GM18867 (cell line): ENCODE measurements at regions not wholly inside any gene's neighbourhood (a gene's known extent, or its start where the extent isn't known, plus 50 kb on each side); places are given as distances from the start of the nearest gene placed in this dataset.
"Not testable (repeated sequence)": the region's sequence is repeated elsewhere in the genome, so short reads cannot be mapped to it uniquely, and the experiment has no call there.

Source experiments
- ATAC-seq: cut with Tn5 transposase; IDR thresholded peaks from one replicate; pipeline ENCODE4 v1.9.1; 2021; ENCODE audit warnings: mild to moderate bottlenecking, moderate library complexity; ENCODE audit not compliant: unreplicated experiment

DNA sequence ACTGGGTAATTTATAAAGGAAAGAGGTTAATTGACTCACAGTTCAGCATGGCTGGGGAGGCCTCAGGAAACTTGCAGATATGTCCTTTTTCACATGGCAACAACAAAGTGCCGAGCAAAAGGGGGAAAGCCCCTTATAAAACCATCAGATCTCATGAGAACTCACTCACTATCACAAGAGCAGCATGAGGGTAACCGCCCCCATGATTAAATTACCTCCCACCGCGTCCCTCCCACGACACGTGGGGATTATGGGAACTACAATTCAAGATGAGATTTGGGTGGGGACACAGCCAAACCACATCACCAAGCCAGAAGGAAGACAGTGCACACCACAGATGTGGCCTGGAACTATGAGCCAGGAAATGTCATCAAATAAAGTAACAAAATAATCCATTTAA, 292.8 kb downstream of the FOXO1 start:
- not testable (repeated sequence) for ATAC-seq

DNA sequence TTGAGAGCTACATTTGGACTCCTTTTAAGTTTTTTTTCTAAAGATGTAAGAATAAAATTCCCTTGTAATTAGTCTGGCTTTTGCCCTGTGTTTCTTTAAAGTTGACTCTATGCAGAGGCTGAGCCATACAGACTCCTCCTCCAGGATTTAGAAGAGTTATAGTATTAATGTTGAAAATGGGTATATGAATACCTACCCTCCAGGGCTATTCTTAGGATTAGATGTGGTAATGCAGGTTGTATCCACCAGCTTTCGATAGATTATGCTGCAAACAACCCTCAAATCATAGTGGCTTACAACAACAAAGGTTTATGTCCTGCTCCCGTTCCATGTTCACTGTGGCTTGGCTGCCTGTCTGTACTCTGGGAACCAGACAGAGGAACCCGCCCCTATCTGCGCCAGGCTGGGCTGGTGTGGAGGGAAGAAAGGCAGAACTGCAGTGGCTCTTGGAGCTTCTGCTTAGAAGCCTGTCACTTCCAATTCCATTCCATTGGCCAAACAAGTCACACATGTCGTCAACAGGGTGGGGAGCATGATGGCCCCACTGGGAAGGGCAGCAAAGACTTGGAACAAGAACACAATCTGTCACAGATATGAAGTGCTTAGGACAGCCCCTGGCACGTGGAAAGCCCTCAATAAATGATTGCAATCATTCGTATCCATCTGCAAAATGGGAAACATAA, 290.8 kb downstream of the FOXO1 start:
- no peak for ATAC-seq

DNA sequence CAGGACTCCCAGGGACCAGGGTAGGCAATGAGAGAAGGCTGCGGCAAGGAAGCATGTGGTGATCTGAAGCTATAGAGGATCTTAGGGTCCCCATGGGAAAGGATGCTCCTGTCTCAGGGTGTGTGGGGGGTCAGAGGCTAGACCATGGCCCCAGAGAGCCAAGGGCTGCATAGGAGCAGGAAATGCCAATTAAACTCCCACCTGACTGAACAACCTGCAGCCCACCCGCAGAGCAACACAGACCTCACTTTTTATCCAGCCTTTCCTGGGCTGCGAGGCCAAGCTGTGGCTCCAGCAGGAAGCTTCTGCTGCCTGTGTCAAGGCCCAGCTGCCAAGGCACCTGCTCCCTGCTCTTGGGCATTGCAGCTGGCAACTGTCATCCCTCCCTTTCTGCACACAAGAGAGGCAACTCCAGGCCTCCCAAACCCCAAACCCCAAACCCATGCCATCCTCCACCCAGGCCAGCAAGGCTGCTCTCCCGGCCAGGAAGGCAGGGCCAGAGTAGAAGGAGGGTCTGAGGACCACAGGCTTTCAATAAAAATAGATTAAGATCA, 290.1 kb downstream of the FOXO1 start:
- no peak for ATAC-seq

DNA sequence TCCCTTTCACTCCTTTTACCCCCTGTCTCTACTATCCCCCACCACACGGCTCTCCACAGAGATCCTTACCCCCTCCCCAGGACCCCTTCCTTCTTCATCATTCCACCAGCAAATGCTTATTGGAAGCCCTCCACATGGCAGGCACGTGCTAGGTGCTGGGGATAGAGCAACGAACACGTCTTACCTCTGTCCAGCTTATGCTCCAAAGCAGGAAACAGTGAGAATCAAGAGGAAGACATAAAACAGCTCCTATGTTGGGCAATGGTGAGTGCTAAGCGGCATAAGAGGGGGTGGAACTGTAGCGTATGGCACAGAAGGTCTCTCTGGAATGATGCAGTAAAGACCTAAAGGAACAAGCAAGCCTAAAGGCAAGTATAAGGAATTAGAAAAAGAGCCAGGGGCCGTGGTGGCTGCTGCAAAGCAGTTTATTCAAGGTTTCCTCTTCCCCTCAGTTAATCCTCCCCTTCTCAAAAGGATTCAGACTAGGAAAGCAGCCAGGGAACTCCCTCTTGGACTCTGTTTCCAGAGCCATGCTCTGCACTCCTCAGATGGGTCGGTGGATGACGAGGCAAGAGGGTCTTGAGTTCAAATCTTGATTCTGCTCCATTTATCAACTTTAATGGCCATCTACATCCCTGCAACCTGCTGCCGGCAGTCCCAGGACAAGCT, 289.4 kb downstream of the FOXO1 start:
- ATAC-seq = no peak

DNA sequence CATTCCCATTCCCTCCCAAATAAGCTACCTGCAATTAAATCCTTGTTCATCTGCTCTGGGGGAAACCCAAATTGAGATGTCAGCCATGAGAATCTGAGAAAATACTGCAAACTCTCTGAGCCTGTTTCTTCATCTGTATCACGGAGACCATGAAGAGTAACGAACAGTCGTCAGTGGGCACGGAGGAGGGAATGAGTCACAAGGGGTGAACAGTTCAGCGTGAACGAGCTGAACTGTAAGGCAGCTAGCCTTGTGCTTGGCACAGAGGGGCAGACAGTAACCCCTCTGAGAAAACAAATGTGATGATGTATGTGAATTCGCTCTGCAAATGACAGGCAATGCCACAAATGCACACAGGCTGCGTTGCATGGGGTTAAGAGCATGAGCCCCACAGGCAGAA, 288.7 kb downstream of the FOXO1 start:
- peak; percentile 44 for ATAC-seq

DNA sequence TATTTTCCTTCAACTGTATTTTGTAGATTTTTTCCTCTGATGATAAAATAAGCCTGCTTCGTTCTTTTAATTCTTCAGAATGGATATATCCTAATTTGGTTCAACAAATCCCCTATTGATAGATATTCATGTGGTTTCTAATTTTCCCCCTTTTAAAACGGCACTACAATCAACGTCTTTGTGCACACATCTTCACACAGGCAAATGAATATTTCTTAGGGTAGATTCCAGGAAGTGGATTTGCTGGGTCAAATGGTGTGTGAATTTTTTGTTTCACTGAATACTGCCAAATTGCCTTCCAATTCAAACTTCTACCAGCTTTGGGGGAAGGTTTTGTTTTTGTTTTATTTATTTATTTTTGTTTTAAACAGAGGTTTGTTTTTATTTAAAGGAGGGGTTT, 287.2 kb downstream of the FOXO1 start:
- no peak for ATAC-seq

DNA sequence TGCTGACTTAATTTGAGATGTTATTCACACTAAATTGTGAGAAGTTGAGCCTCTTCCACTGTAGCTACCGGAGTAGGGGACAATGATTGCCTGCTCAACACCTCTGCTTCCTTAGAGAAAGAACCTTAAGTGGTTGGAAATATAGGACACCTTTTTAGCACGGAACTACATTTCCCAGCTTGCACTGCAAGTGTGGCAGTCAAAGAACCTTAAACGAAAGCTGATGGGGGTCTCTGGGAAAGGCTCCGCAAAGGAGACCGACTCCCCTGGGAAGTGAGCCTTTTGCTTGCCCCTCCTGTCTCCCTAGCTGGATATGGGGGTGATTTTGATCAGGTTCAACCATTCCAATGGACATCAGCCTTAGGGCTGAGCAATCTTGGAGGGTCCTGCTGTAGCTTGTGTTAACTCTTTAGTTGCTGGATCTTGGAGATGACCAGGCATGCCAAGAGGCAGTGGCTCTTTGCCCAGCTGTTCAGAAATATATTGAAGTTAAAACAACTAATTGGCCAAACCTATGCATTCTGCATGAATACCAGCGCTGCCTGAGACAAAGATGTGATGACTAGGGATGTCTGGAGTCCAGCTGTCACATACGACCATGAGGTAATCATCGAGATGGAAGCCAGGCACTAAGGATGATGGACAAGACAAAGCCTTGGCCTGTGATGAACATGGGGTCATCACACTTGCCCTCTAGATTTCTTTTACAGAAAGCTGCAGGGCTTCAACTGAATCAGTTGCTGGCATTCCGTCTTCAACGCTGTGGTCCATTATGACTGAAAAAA, 286.5 kb downstream of the FOXO1 start:
- ATAC-seq = no peak

DNA sequence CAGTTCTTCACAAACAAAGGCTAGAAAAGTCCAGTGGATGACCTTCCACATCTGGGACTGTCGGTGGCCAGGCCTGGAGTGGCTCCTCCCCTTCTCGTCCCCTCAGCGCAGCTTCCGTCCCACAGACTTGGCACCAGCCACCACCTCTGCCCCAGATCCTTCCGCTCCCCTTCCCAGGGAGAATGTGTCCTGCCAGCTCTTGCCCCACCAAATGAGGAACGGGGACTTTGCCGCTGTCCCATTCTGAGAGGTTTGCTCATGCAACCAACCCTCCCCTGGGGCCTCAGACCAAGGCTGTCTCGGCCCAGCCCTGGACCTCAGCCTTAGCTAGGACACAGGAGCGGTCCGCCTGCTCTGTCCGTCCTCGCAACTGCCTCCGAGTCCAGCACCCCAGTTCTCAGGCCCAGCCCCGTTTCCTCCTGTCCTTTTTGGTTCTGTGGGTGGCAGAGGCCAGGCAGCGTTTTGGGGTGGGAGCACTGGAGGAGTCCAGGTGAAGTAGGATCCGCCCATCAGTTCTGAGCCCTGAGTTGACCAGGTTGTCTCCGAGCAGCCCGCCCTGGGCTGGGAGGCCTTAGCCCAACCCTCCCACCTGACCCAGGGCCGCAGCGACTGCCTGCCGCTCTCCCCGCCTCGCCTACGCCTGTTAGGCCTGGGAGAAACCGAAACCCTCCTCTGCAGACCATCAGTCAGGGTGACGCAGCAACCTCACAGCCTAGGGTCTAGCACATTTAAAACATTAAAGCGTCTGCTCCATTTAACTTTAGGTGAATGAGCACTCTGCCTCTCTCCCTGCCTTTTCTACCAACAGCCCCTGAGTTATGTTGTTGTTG, 284.3 kb downstream of the FOXO1 start:
- no peak for ATAC-seq

DNA sequence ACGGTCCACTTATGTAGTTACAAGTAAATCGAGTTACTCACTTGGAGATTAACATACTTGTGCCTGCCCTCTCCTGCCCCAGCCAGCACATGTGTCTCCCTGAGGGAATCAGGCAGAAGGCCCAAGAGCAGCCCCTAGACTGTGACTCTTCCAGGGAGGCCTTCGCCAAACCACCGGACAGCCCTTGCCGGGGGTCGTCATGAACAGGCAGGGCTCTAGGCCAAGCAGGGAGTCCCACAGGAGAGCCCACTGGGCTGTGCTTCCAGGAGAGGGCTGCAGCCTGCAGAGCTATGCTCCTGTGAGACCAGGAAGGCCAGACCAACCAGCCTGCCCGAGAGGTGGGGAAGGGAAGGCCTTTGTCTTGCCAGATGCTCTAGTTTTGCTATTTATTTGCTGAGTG, 283.3 kb downstream of the FOXO1 start:
- no peak for ATAC-seq

DNA sequence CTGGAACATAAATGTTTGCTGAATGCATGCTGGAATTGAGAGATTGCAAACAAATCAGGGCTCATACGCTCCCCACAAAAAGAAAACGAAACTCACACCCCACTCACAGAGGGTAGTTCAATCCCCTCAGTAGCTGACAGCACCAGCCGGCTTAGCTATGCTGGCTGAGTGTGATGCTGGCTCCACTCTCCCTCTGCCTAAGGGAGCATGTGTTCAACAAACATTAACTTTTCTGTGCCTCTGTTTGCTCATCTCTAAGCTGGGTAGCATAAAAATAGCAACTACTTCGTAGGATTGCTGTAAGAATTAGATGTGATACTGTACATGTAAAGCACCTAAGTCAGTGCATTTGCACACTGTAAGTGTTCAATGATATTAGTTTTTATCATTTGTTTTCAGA, 282.6 kb downstream of the FOXO1 start:
- no peak for ATAC-seq

DNA sequence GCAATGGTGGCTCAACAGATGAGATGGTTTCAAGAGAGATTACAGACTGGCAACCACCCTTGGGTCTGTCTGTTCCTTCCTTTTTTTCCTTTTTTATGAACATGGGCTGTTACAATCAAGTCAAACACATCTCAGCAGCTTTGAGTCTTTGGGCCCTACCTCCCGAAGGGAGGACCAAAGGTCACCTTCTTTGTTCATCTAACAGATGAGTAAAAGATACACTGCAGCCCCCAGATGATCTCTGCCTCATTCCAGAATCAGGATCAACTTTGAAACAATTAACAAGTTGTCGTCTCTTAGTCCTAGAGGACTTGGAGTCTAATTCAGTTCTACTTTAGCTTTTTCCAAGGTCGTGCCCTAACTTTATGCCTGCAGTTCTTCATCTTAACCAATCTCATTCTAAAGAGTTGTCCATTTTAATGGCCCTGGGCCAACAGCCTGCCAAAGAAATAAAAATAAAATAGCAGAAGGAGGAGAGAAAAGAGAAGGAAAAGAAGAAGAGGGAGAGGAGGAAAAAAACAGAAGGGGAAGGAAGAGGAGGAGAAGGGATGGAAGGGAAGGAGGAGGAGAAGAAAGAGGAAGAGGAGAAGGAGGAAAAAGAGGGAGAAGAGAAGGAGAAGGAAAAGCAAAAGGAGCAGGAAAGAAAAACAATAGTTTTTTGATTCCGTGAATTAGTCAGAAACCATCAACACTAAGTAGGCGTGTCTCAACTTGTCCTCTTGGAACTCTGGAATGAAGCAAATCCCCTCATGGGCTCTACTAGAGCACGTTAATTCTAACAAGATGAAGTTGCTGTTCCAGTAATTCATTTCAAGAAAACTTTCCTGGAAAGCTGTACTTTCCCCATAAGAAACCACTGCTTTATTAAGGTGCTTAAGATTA, 281.2 kb downstream of the FOXO1 start:
- ATAC-seq = no peak

DNA sequence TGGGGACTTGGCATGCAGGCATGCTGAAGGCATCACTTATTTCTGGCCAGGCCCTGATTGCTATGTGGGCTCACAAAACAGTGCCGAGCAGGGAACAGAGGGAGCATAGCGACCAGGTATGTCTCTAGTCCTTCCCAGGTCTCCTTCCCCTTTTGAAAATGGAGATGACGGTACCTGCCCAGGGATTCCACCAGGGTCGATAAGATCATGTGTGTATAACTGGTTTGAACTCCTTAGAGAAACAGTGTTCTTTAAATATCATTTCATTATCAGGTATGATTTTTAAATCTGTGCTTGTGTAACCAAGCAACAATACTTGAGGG, 280.6 kb downstream of the FOXO1 start:
- ATAC-seq = no peak

DNA sequence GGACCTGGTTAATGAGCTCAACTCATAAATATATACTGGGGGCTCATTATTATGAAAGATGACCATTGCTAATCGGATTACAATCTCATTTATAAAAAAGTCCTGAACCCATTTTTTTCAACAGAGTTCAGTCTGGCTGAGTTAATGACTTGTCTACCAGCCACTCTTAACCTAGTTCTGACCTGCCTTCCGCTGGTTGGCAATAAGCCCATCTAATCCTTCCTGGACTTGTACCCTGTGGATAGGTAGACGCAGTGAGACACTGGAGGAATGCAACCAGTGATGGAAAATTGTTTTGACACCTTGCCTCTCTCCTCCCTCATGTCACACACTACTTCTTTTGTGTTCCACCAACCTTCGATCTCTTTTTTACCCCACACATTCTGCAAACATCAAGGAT, 279.9 kb downstream of the FOXO1 start:
- ATAC-seq = no peak

DNA sequence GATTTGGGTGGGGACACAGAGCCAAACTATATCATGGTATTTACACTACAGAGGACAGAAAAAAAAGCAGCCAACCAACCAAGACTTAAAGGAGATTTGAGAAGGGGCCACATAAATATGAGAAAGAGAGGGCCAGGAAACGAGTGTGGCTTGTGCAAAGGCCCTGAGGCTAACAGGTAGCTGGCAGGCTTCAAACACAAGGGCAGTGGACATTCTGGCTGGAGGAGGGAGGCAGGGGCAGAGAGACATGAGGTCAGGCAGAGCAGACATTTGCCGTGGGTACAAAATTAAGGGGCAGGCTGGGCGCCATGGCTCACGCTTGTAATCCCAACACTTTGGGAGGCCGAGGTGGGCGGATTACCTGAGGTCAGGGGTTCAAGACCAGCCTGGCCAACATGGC, 278.7 kb downstream of the FOXO1 start:
- ATAC-seq = no peak

DNA sequence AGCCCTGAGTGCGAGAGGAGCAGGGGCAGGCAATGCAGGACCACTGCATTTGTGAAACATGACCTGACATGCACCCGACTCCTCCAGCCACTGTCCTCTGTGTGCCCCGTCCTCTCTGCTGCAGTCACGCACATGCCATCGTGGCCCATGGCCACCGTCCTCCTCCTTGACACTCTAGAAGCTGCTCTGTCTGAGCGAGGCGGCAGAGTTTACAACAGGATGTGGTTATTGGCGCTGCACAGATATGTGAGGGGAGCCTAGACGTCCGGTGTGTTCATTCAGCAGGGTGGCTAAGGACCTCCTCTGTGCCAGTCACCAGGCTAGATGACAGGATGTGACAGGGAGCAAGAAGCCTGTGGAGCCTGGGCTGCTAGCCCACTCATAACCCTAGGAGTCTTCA, 277.8 kb downstream of the FOXO1 start:
- peak; percentile 99 for ATAC-seq

DNA sequence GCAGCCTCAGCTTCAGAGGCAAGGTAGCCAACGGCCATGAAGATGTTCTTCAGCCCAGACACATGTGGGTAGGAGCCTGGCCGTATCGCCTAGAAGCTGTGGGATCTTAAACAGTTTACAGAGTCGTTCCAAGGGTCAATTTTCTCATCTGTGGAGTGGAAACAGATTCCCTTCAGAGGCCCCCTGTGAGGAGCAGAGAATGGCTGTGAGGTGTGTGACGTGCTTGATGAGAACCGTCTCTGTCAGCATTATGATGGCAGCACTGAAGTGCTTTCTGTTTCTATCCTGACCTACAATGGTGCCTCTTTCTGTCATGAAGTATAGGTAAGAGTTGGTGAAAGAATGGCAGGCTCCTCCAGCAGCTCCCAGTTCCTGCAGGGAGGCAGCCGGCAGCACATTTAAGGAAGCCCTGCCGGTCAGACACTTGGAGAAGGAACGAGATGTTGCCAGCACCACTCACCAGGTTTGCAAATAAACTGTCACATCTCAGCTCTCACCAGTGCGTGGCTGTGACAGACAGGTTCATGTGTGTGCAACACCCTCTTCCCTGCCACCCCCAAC, 277.3 kb downstream of the FOXO1 start:
- ATAC-seq = peak; percentile 55

DNA sequence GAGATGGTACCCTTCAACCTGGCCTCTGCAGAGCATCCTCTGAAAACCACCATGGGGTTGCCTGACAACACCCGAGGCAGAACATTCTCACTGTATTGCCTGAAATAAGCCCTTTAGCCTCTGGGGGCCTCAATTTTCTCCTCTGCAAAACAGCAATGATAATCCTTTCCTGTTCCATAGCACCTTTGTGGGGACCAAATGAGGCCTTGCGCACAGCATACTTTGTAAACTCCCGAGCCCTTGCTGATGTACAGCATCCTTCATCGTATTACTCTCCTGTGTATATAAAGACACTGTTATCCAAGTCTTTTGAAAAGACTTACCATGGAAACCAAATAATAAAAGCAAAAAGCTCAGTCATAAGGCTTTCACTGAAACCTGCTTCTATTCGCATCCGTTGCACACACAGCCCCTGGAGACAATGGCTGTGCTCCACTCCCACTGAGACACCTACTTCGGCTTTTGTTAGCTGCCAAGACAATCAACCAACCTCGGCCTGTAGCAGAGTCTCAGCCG, 276.0 kb downstream of the FOXO1 start:
- ATAC-seq = no peak

DNA sequence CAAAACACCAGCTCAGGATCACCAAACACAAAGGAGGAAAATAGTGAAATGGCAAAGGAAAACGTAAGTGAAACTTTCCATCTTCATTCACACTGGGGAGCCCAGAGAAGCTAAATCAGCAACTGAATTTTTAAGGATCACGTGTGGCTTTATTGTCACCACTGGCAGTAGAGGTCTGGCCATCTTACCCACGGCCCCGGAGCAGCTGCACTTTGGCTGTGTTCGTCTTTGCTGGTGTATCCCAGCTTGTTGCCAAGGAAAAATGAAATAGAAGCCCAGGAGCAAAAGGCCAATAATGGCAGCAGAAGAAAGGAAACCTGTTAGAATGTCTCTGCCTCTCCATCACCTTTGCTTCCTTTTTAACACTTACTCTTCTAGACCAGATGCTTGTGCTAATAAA, 274.7 kb downstream of the FOXO1 start:
- no peak for ATAC-seq

DNA sequence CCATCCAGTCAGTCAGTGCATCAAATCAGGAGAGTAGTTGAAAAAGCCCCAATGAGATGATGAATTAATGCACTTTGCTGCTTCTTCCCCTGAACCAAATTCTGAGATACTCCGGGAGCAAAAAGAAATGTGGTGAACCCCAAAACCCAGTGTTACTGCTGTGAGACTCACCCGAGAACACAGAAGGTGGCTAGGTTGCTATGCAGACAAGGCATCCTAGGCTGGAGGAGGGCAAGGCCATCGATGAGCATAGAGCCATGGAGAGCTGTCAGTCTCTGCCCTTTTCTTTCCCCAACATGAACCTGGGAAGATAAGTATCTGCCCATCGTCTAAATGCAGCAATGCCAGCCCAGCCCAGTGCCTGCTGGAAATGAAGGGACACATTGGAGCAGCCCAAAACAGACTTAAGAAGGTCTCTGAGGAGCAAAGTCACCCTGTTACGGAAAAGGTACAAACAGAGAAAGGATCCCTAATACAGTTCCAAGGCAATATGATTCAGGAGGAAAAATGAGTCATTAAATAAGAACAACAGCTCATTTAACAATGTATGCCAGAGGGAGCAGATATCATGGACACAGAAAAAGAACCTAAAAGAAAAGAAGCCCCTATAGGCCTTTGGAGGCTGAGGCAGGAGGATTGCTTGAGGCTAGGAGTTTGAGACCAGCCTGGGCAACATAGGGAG, 272.0 kb downstream of the FOXO1 start:
- no peak for ATAC-seq
